DOHH2 (cell line): ENCODE measurements at regions not wholly inside any gene's neighbourhood (a gene's known extent, or its start where the extent isn't known, plus 50 kb on each side); places are given as distances from the start of the nearest gene placed in this dataset.

Source experiments
- H3F3A ChIP-seq: fragments of 200-600 bp; sonication (generic), shearing (Covaris generic); 2 replicates; pipeline ENCODE4 v1.6.0; 2016; ENCODE audit warnings: antibody characterized with exemption, mild to moderate bottlenecking; ENCODE audit not compliant: control insufficient read depth, insufficient read depth
- H3K27ac ChIP-seq: fragments of 200-600 bp; sonication (generic); 2 replicates; pipeline ENCODE4 v1.5.1; 2014; ENCODE audit warnings: low read depth, mild to moderate bottlenecking, low read length, moderate library complexity
- H3K27me3 ChIP-seq: fragments of 200-600 bp; sonication (generic); 2 replicates; pipeline ENCODE4 v1.6.1; 2014; ENCODE audit warnings: mild to moderate bottlenecking, low read length, mixed read lengths; ENCODE audit not compliant: control insufficient read depth
- H3K36me3 ChIP-seq: fragments of 200-600 bp; sonication (generic); 2 replicates; pipeline ENCODE4 v1.6.1; 2014; ENCODE audit warnings: mild to moderate bottlenecking, low read length, moderate library complexity, mixed read lengths; ENCODE audit not compliant: control insufficient read depth
- H3K4me1 ChIP-seq: fragments of 200-600 bp; sonication (generic); 2 replicates; pipeline ENCODE4 v1.6.1; 2014; ENCODE audit warnings: mild to moderate bottlenecking, low read length, mixed read lengths; ENCODE audit not compliant: control insufficient read depth
- H3K4me2 ChIP-seq: fragments of 200-600 bp; sonication (generic); 2 replicates; pipeline ENCODE4 v1.6.0; 2014; ENCODE audit warnings: mild to moderate bottlenecking, low read length, moderate library complexity
- H3K4me3 ChIP-seq: fragments of 200-600 bp; sonication (generic); 2 replicates; pipeline ENCODE4 v1.5.1; 2014; ENCODE audit warnings: mild to moderate bottlenecking, low read length, mixed read lengths
- H3K79me2 ChIP-seq: fragments of 200-600 bp; sonication (generic); 2 replicates; pipeline ENCODE4 v1.6.1; 2014; ENCODE audit warnings: mild to moderate bottlenecking, low read length, mixed read lengths; ENCODE audit not compliant: control insufficient read depth
- H3K9me2 ChIP-seq: fragments of 200-600 bp; sonication (generic); replicated peaks from 2 replicates; pipeline ENCODE4 v1.6.1; 2014; ENCODE audit warnings: mild to moderate bottlenecking, low read length, mixed read lengths; ENCODE audit not compliant: control insufficient read depth
- H3K9me3 ChIP-seq: fragments of 200-600 bp; sonication (generic); 2 replicates; pipeline ENCODE4 v1.6.1; 2014; ENCODE audit warnings: antibody characterized with exemption, low read length, mixed read lengths; ENCODE audit not compliant: control insufficient read depth, insufficient read depth
- H4K20me1 ChIP-seq: fragments of 200-600 bp; sonication (generic); 2 replicates; pipeline ENCODE4 v1.6.0; 2014; ENCODE audit warnings: low read depth, mild to moderate bottlenecking, antibody characterized with exemption, low read length, moderate library complexity; ENCODE audit not compliant: control insufficient read depth, insufficient read depth
- EZH2phosphoT487 ChIP-seq: fragments of 200-600 bp; sonication (generic); IDR thresholded peaks from 2 replicates; pipeline ENCODE4 v1.6.1; 2017; ENCODE audit warnings: borderline replicate concordance, mild to moderate bottlenecking, antibody characterized with exemption, low read length, moderate library complexity, mixed read lengths
- TF ChIP-seq, protein P1 (sequence below): fragments of 200-600 bp; sonication (generic); IDR thresholded peaks from one replicate; pipeline ENCODE4 v1.5.1; 2014; ENCODE audit warnings: antibody characterized with exemption, mild to moderate bottlenecking, low read depth, low read length; ENCODE audit not compliant: poor library complexity, severe bottlenecking

DNA sequence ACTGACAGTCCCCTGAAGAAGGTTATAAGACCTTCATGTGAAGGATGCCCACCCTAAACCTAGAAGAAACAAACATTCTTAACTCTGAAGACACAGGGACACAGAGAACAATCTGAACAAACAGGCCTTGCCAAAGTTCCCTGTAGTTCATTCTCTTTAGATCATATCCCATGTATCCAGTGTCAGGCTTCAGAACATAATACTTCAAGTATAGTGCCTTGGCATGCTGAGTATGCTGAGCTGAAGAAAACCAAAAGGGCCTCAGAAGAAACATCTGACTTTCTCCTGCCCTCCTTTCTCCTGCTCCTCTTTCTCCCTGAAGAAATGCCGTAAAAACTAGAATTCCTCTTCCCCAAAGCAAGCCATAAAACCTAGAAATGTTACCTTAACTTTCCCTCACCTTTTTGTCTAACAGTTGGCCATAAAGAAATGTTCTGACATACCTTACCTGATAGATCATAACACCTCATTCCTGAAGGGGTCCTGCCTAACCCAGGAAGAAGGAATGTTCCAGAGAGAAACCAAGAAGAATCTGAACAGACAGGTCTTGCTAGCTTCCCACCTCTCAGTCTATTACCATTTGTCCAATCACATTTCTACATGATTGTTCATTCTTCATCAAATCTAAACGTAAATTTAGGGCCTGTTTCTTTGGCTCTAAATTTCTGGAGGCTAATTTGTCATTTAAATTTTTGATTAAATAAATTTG, 160.1 kb upstream of the ZC3H15 start:
- no peak for TF ChIP-seq EZH2phosphoT487
- TF ChIP-seq, protein P1, sequence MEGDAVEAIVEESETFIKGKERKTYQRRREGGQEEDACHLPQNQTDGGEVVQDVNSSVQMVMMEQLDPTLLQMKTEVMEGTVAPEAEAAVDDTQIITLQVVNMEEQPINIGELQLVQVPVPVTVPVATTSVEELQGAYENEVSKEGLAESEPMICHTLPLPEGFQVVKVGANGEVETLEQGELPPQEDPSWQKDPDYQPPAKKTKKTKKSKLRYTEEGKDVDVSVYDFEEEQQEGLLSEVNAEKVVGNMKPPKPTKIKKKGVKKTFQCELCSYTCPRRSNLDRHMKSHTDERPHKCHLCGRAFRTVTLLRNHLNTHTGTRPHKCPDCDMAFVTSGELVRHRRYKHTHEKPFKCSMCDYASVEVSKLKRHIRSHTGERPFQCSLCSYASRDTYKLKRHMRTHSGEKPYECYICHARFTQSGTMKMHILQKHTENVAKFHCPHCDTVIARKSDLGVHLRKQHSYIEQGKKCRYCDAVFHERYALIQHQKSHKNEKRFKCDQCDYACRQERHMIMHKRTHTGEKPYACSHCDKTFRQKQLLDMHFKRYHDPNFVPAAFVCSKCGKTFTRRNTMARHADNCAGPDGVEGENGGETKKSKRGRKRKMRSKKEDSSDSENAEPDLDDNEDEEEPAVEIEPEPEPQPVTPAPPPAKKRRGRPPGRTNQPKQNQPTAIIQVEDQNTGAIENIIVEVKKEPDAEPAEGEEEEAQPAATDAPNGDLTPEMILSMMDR: no peak
- H3K27me3 ChIP-seq: no peaks in the 10 kb centered on the region

DNA sequence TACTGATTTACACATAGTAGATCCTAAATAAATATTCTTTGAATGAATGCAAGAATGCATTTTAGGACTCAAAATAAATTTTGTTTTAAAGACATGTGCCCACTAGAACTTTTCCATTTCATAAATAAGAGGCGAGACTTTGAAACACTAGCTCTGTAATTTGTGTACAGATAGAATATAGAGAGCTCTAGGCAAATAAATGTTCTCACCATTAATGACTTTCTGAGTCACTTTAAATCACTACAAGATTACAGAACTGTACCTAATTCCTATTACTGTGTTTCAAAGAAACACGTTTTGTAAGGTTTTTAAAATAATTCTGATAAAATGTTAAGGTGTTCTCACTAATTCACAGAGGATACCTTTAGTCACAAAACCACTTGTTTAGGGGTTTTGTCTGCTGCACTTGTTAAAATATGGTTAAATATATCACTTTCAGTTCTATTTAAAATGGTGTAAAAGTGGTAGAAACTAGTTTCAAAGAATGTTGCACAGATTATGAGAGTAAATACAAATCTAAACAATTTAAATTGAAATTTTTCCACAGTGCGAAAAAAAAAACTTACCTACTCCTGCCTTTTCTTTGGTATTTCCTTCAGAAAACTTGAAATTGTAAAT, 158.7 kb upstream of the ZC3H15 start:
- Histone ChIP-seq H3K36me3 (no peaks in the 10 kb centered on the region), H3K4me2 (no peak overlapping the region), H3K4me1 (no peaks in the 10 kb centered on the region), H3K79me2 (no peaks in the 10 kb centered on the region), H3K27ac (no peak overlapping the region), H3K9me3 (no peaks in the 10 kb centered on the region), H3K27me3 (no peaks in the 10 kb centered on the region), H3F3A (no peaks in the 10 kb centered on the region), H3K9me2 (no peaks in the 10 kb centered on the region), H4K20me1 (no peaks in the 10 kb centered on the region), H3K4me3 (no peak overlapping the region)
- TF ChIP-seq EZH2phosphoT487: no peak
- TF ChIP-seq, protein P1: no peak

More for the DNA sequence above, 160.1 kb upstream of the ZC3H15 start:
- Histone ChIP-seq H3K4me2 (no peak overlapping the region), H3K36me3 (no peaks in the 10 kb centered on the region), H3K9me3 (no peaks in the 10 kb centered on the region), H3F3A (no peaks in the 10 kb centered on the region), H3K27ac (no peak overlapping the region), H3K4me3 (no peak overlapping the region), H4K20me1 (no peaks in the 10 kb centered on the region), H3K9me2 (no peaks in the 10 kb centered on the region), H3K4me1 (no peaks in the 10 kb centered on the region), H3K79me2 (no peaks in the 10 kb centered on the region)

DNA sequence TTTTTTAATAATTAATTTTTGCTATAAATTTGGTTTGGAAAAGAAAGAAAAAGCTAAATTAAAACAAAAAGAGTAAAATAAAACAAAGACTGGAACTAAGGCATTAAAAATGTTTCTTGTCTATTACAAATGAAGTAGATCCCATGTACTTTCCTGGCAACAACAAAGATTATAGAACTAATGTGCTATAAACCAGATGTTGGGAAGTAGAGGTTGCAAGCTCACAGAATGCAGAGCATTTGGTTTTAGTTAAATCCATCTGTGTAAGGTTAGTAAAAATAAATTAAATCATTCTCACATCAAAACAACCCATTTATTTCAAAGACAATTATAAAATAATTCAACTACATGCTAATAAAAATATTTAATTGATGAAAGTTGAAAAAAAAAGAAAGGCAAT, 157.2 kb upstream of the ZC3H15 start:
- no peaks in the 10 kb centered on the region for H3K9me3 ChIP-seq
- no peak overlapping the region for H3K4me3 ChIP-seq
- no peaks in the 10 kb centered on the region for H3K9me2 ChIP-seq
- no peaks in the 10 kb centered on the region for H3K4me1 ChIP-seq
- H3K27me3 ChIP-seq: no peaks in the 10 kb centered on the region
- H3K79me2 ChIP-seq: no peaks in the 10 kb centered on the region
- H3K4me2 ChIP-seq: no peak overlapping the region
- H3K36me3 ChIP-seq: no peaks in the 10 kb centered on the region
- TF ChIP-seq EZH2phosphoT487: no peak
- TF ChIP-seq, protein P1: no peak
- no peak overlapping the region for H3K27ac ChIP-seq
- no peaks in the 10 kb centered on the region for H4K20me1 ChIP-seq
- H3F3A ChIP-seq: no peaks in the 10 kb centered on the region
